ENCODE measurements at regions not wholly inside any gene's neighbourhood (a gene's known extent, or its start where the extent isn't known, plus 50 kb on each side); places are given as distances from the start of the nearest gene placed in this dataset.

GRCh38 chr6:139649732-139650131, 275.3 kb upstream of the CITED2 start:
- TF ChIP-seq CTCF (IDR thresholded peaks at IDR 0.05) (no peak), POLR2A (IDR thresholded peaks at IDR 0.05) (no peak)
